Mesenchymal stem cell (in vitro differentiated cells and primary cell): ENCODE measurements at regions not wholly inside any gene's neighbourhood (a gene's known extent, or its start where the extent isn't known, plus 50 kb on each side); places are given as distances from the start of the nearest gene placed in this dataset.

Experiments
- DNase-seq: peaks from one replicate; pipeline ENCODE4 v3.0.0-alpha.2; 2013
- H2AFZ ChIP-seq: one replicate; pipeline ENCODE4 v1.6.1; 2013; ENCODE audit warnings: low read depth, mild to moderate bottlenecking, control low read depth, inconsistent platforms, low read length, moderate library complexity
- H2AK5ac ChIP-seq: 2 replicates; pipeline ENCODE4 v1.6.1; 2013; ENCODE audit warnings: low read length, moderate library complexity, mild to moderate bottlenecking, inconsistent platforms; ENCODE audit not compliant: severe bottlenecking
- H2BK120ac ChIP-seq: one replicate; pipeline ENCODE4 v1.6.1; 2013; ENCODE audit warnings: low read depth, mild to moderate bottlenecking, inconsistent platforms, low read length, moderate library complexity
- H2BK12ac ChIP-seq, 2 experiments: one replicate each; pipeline ENCODE4 v1.6.1; 2013; ENCODE audit warnings: inconsistent platforms in 2 of 2, low read length in 2 of 2, mild to moderate bottlenecking in 2 of 2, moderate library complexity in 2 of 2, control low read depth in 1 of 2
- H2BK15ac ChIP-seq: one replicate; pipeline ENCODE4 v1.6.1; 2013; ENCODE audit warnings: mild to moderate bottlenecking, low read depth, inconsistent platforms; ENCODE audit not compliant: poor library complexity, severe bottlenecking
- H2BK5ac ChIP-seq: 2 replicates; pipeline ENCODE4 v1.6.1; 2013; ENCODE audit warnings: low read depth, mild to moderate bottlenecking, low read length, control low read depth, inconsistent platforms; ENCODE audit not compliant: poor library complexity, severe bottlenecking
- H3K14ac ChIP-seq, 2 experiments: one replicate each; pipeline ENCODE4 v1.6.1; 2013; ENCODE audit warnings: inconsistent platforms in 2 of 2, low read length in 2 of 2, control low read depth in 1 of 2, mild to moderate bottlenecking in 1 of 2, moderate library complexity in 1 of 2
- H3K18ac ChIP-seq, 2 experiments: one replicate each; pipeline ENCODE4 v1.6.1; 2013; ENCODE audit warnings: inconsistent platforms in 2 of 2, low read length in 2 of 2, control low read depth in 1 of 2, low read depth in 1 of 2, mild to moderate bottlenecking in 1 of 2
- H3K23ac ChIP-seq, 2 experiments: one replicate each; pipeline ENCODE4 v1.6.1; 2013; ENCODE audit warnings: inconsistent platforms in 2 of 2, low read length in 2 of 2, mild to moderate bottlenecking in 2 of 2, moderate library complexity in 2 of 2, control low read depth in 1 of 2
- H3K27ac ChIP-seq: 2 replicates; pipeline ENCODE4 v1.5.1; 2013; ENCODE audit warnings: mild to moderate bottlenecking, moderate library complexity, low read length, control low read depth, inconsistent platforms; ENCODE audit not compliant: poor library complexity, severe bottlenecking
- H3K27me3 ChIP-seq, 2 experiments: 2 replicates each; pipeline versions ENCODE4 v1.6.1 to v1.7.0; 2013; ENCODE audit warnings: low read length in 2 of 2, mild to moderate bottlenecking in 2 of 2, moderate library complexity in 2 of 2, control low read depth in 1 of 2, inconsistent platforms in 1 of 2; ENCODE audit not compliant: control insufficient read depth in 1 of 2, insufficient read depth in 1 of 2
- H3K36me3 ChIP-seq, 2 experiments: 2 replicates each; pipeline versions ENCODE4 v1.6.1 to v1.7.0; 2013; ENCODE audit warnings: low read length in 2 of 2, control low read depth in 1 of 2, inconsistent platforms in 1 of 2, low read depth in 1 of 2, mild to moderate bottlenecking in 1 of 2; ENCODE audit not compliant: insufficient read depth in 2 of 2, control insufficient read depth in 1 of 2
- H3K4ac ChIP-seq, 2 experiments: one replicate each; pipeline ENCODE4 v1.6.1; 2013; ENCODE audit warnings: inconsistent platforms in 2 of 2, low read length in 2 of 2, mild to moderate bottlenecking in 2 of 2, moderate library complexity in 2 of 2, control low read depth in 1 of 2, low read depth in 1 of 2
- H3K4me1 ChIP-seq: 2 replicates; pipeline ENCODE4 v1.6.1; 2013; ENCODE audit warnings: low read depth, low read length, control low read depth; ENCODE audit not compliant: control insufficient read depth, insufficient read depth
- H3K4me2 ChIP-seq: 2 replicates; pipeline ENCODE4 v1.6.1; 2013; ENCODE audit warnings: low read length, mild to moderate bottlenecking, inconsistent platforms; ENCODE audit not compliant: poor library complexity, severe bottlenecking
- H3K4me3 ChIP-seq, 2 experiments: 2 replicates each; pipeline versions ENCODE4 v1.5.1 to v1.7.0; 2013; ENCODE audit warnings: low read length in 2 of 2, mild to moderate bottlenecking in 2 of 2, control low read depth in 1 of 2, low read depth in 1 of 2; ENCODE audit not compliant: insufficient read depth in 1 of 2
- H3K79me1 ChIP-seq: replicated peaks from 2 replicates; pipeline ENCODE4 v1.6.1; 2013; ENCODE audit warnings: mild to moderate bottlenecking, control low read depth, low read length, inconsistent platforms; ENCODE audit not compliant: poor library complexity, severe bottlenecking
- H3K9ac ChIP-seq: 2 replicates; pipeline ENCODE4 v1.7.0; 2013; ENCODE audit warnings: mild to moderate bottlenecking, low read length, moderate library complexity
- H3K9me3 ChIP-seq: 2 replicates; pipeline ENCODE4 v1.7.0; 2013; ENCODE audit warnings: mild to moderate bottlenecking, low read length; ENCODE audit not compliant: control insufficient read depth
- H4K8ac ChIP-seq: one replicate; pipeline ENCODE4 v1.6.1; 2013; ENCODE audit warnings: inconsistent platforms, mild to moderate bottlenecking, low read length, moderate library complexity
- H4K91ac ChIP-seq: one replicate; pipeline ENCODE4 v1.6.1; 2013; ENCODE audit warnings: mild to moderate bottlenecking, low read length, inconsistent platforms
- WGBS: methylation state at CpG from one replicate; pipeline ENCODE4 v1.1.7; 2013; ENCODE audit warnings: mixed read lengths; 5-methylcytosine and 5-hydroxymethylcytosine counted together

DNA sequence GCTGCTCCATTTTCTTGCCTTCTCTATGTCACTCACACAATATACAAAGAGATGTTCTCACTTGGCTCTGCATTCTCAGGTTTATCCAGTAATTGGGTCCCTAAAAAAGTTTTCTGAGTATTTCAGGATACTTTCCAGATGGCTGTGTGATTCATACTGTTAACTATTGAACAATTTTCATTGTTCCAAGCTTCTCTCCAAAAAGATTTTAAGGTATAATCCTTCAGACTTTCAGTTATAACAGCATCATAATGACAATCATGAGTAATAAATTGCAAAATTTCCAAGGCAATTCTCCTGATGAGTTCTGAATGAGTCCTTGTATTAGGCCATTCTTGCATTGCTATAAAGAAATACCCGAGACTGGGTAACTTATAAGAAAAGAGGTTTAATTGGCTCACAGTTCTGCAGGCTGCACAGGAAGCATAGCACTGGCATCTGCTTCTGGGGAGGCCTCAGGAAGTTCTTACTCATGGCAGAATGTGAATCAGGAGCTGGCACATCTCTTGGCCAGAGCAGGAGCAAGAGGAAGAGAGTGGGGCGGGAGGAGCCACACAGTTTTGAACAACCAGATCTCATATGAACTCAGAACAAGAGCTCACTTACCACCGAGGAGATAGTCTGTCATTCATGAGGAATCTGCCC, 148.1 kb downstream of the SLC16A9 start:
- H2AFZ ChIP-seq, result no peak overlapping the region
- no peak overlapping the region for H2BK12ac ChIP-seq
- H3K4me2 ChIP-seq, result no peak overlapping the region
- no peak overlapping the region for H3K18ac ChIP-seq
- H3K14ac ChIP-seq, result no peak overlapping the region
- H4K91ac ChIP-seq, result no peak overlapping the region
- no peaks in the 10 kb centered on the region for H3K36me3 ChIP-seq
- peak overlapping the region; percentile 54 for H4K8ac ChIP-seq
- H3K9me3 ChIP-seq, result no peaks in the 10 kb centered on the region
- H2AK5ac ChIP-seq, result no peak overlapping the region
- no peaks in the 10 kb centered on the region for H3K79me1 ChIP-seq
- no peak overlapping the region for H3K4ac ChIP-seq
- H2BK120ac ChIP-seq, result no peak overlapping the region
- no peak for DNase-seq
- H3K27me3 ChIP-seq, result no peaks in the 10 kb centered on the region
- 62% methylated on average over 3 of the region's 3 CpGs for WGBS
- H3K4me1 ChIP-seq, result no peaks in the 10 kb centered on the region
- H3K23ac ChIP-seq, result no peak overlapping the region
- H2BK5ac ChIP-seq, result no peak overlapping the region
- H3K27ac ChIP-seq, result no peak overlapping the region
- H3K9ac ChIP-seq, result peak overlapping the region; percentile 60
- peak overlapping the region in 1 of 2 experiments; percentile 36 for H3K4me3 ChIP-seq
- H2BK15ac ChIP-seq, result no peak overlapping the region

DNA sequence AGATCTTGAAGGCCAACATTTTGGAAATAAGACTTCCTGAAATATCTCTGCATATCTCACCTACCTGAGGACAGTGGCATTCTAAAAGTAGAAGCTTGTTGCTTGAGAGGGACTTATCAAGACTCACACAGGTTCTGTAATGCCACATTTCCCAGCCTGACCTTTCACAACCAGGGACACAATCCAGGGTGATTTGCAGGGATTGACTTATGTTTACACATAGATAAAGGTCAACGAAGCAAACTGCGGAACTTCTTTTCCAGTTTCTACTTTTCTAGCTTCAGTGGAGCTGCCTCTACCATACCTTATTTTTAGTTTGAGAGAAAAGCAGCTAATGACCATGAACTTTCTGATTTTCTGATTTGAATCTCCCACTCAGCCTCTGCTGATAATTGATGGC, 148.7 kb downstream of the SLC16A9 start:
- Histone ChIP-seq H4K91ac (no peak overlapping the region), H2BK12ac (no peak overlapping the region), H3K79me1 (no peaks in the 10 kb centered on the region), H3K9me3 (no peaks in the 10 kb centered on the region), H3K27ac (no peak overlapping the region), H3K36me3 (no peaks in the 10 kb centered on the region), H3K4me2 (no peak overlapping the region), H2AK5ac (no peak overlapping the region), H4K8ac (no peak overlapping the region), H3K4me1 (no peaks in the 10 kb centered on the region), H3K27me3 (no peaks in the 10 kb centered on the region), H2BK15ac (no peak overlapping the region), H3K23ac (no peak overlapping the region), H2BK5ac (no peak overlapping the region), H2BK120ac (no peak overlapping the region), H2AFZ (no peak overlapping the region), H3K18ac (no peak overlapping the region), H3K4ac (no peak overlapping the region), H3K9ac (peak overlapping the region; percentile 60), H3K14ac (no peak overlapping the region), H3K4me3 (no peak overlapping the region)
- DNase-seq, result no peak
- WGBS, result no CpG with 5 or more reads among the region's 2 CpGs

- H3K4me2 ChIP-seq, result no peak overlapping the region
- no peaks in the 10 kb centered on the region for H3K36me3 ChIP-seq
- no peak overlapping the region for H2BK12ac ChIP-seq
- no peaks in the 10 kb centered on the region for H3K4me1 ChIP-seq
- H3K9ac ChIP-seq, result no peak overlapping the region
- no peak overlapping the region for H3K27ac ChIP-seq
- H3K14ac ChIP-seq, result no peak overlapping the region
- no peaks in the 10 kb centered on the region for H3K9me3 ChIP-seq
- H2BK5ac ChIP-seq, result no peak overlapping the region
- no peaks in the 10 kb centered on the region for H3K79me1 ChIP-seq
- no peak overlapping the region for H2BK15ac ChIP-seq
- no peak for DNase-seq
- no peak overlapping the region for H3K4me3 ChIP-seq
- no peak overlapping the region for H2AK5ac ChIP-seq
- no peak overlapping the region for H2AFZ ChIP-seq
- H4K8ac ChIP-seq, result no peak overlapping the region
- no peak overlapping the region for H3K23ac ChIP-seq
- H3K18ac ChIP-seq, result no peak overlapping the region
- H3K4ac ChIP-seq, result no peak overlapping the region
- no peaks in the 10 kb centered on the region for H3K27me3 ChIP-seq
- no peak overlapping the region for H4K91ac ChIP-seq
- no CpG with 5 or more reads among the region's 2 CpGs for WGBS
- H2BK120ac ChIP-seq, result no peak overlapping the region
These were observed 149.5 kb downstream of the SLC16A9 start for GRCh38 chr10:59560161-59560560.

DNA sequence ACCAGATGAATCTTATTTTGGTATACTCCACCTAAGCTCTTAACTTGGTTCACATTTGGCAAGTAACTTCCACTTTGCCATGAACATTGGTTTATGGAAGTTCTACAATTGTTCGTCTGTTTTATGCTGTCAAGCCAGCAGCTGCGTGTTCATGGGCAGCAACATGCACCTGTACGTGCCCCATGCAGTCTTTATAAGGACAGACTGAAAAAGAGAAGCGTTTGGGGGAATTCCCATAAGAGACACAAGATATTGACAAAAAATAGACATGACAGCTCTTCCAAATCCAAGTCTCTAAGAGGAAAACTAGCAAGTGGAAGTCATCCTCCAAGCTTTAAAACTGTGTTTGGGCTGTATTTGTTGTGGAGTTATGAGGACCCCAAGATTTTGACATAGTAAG, 151.6 kb downstream of the SLC16A9 start:
- Histone ChIP-seq H3K27me3 (no peaks in the 10 kb centered on the region), H3K27ac (no peak overlapping the region)

More for the DNA sequence above, 151.6 kb downstream of the SLC16A9 start:
- no peaks in the 10 kb centered on the region for H3K4me1 ChIP-seq
- H3K14ac ChIP-seq, result no peak overlapping the region
- H3K4me2 ChIP-seq, result no peak overlapping the region
- H4K91ac ChIP-seq, result no peak overlapping the region
- H3K4me3 ChIP-seq, result no peak overlapping the region
- no peak overlapping the region for H2BK120ac ChIP-seq
- no peak overlapping the region for H4K8ac ChIP-seq
- H3K36me3 ChIP-seq, result no peaks in the 10 kb centered on the region
- H2BK12ac ChIP-seq, result no peak overlapping the region
- H2BK15ac ChIP-seq, result no peak overlapping the region
- no peak overlapping the region for H2BK5ac ChIP-seq
- H3K9ac ChIP-seq, result no peak overlapping the region
- H3K79me1 ChIP-seq, result no peaks in the 10 kb centered on the region
- no peak overlapping the region for H3K4ac ChIP-seq
- H3K9me3 ChIP-seq, result no peaks in the 10 kb centered on the region
- H3K23ac ChIP-seq, result no peak overlapping the region
- no peak overlapping the region for H2AFZ ChIP-seq
- WGBS, result 96% methylated on average over 3 of the region's 4 CpGs
- no peak for DNase-seq
- H2AK5ac ChIP-seq, result no peak overlapping the region
- H3K18ac ChIP-seq, result no peak overlapping the region
